Progenitor cell of endocrine pancreas (in vitro differentiated cells): ENCODE measurements at regions not wholly inside any gene's neighbourhood (a gene's known extent, or its start where the extent isn't known, plus 50 kb on each side); places are given as distances from the start of the nearest gene placed in this dataset.

Experiments used
- DNase-seq: peaks from one replicate; pipeline ENCODE4 v3.0.0; 2021; ENCODE audit warnings: low spot score; ENCODE audit not compliant: unreplicated experiment
- H3K27ac Mint-ChIP-seq: 2 replicates; pipeline ENCODE4 v1.8.0; 2021; ENCODE audit warnings: mild to moderate bottlenecking, moderate library complexity, mixed read lengths
- H3K27me3 Mint-ChIP-seq: 2 replicates; pipeline ENCODE4 v1.8.0; 2021; ENCODE audit warnings: mixed read lengths
- H3K36me3 Mint-ChIP-seq: 2 replicates; pipeline ENCODE4 v1.8.0; 2022; ENCODE audit warnings: mixed read lengths; ENCODE audit not compliant: insufficient read depth
- H3K4me1 Mint-ChIP-seq: 2 replicates; pipeline ENCODE4 v1.8.0; 2021; ENCODE audit warnings: low read depth, mixed read lengths
- H3K4me3 Mint-ChIP-seq: 2 replicates; pipeline ENCODE4 v1.8.0; 2021; ENCODE audit warnings: low read depth, mild to moderate bottlenecking, moderate library complexity, mixed read lengths
- H3K9me3 Mint-ChIP-seq: 2 replicates; pipeline ENCODE4 v1.8.0; 2021; ENCODE audit warnings: low read depth, mixed read lengths
- CTCF ChIP-seq: fragments of 200-600 bp; sonication (generic); IDR thresholded peaks from one replicate; pipeline ENCODE4 v1.5.0; 2021; ENCODE audit warnings: antibody characterized with exemption, mild to moderate bottlenecking; ENCODE audit not compliant: unreplicated experiment

GRCh38 chrX:46256875-46257274 is 288.3 kb downstream of the ZNF674 start:
- DNase-seq, result no peak
- Mint-ChIP-seq H3K27me3 (no peaks in the 10 kb centered on the region), H3K9me3 (peaks cover 26% of the 10 kb centered on the region), H3K36me3 (no peaks in the 10 kb centered on the region), H3K4me1 (peaks cover 5% of the 10 kb centered on the region), H3K27ac (no peak overlapping the region), H3K4me3 (no peak overlapping the region)
- no peak for TF ChIP-seq CTCF

DNA sequence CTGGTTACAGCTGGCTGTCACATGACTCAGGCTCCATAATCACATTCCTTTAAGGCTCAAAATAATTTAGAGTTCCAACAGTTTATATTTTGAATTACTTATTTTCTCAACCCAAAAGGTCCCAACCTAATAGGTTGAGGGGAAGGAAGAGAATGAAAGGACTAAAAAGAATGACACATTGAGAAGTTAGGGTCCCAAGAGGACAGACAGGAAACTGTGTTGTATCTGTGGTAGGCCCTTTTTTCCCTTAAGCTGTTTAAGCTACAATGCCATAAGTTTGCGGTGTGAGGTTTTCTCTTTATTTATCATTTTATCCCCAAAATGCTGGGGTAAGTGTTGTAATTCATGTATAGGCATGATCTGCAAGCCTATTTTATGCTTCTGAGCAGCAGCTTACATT is 290.2 kb downstream of the ZNF674 start:
- H3K4me1 Mint-ChIP-seq, result peaks cover 5% of the 10 kb centered on the region
- H3K36me3 Mint-ChIP-seq, result no peaks in the 10 kb centered on the region
- no peaks in the 10 kb centered on the region for H3K27me3 Mint-ChIP-seq
- no peak for DNase-seq
- no peak for TF ChIP-seq CTCF
- H3K4me3 Mint-ChIP-seq, result no peak overlapping the region
- H3K27ac Mint-ChIP-seq, result no peak overlapping the region
- H3K9me3 Mint-ChIP-seq, result peaks cover 31% of the 10 kb centered on the region

DNA sequence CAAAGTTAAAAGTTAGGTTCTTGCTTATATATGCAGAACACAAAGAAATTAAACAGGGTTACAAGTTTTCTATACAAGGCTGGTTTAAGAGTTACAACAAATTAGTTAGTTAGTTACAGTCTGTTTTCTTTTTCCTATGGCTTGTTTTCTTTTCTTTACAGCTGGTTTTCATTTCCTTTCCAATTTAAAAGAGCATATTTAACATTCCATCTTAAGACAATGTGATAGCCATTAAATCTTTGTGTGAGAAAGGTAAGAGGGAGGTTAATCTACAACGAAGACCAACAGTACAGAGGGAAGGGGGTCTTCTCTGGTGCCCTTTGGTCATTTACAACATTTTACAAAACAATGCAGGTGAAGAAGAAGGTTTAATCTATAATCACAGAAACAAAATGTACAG is 290.6 kb downstream of the ZNF674 start:
- no peak for TF ChIP-seq CTCF
- H3K36me3 Mint-ChIP-seq, result no peaks in the 10 kb centered on the region
- DNase-seq, result no peak
- peaks cover 31% of the 10 kb centered on the region for H3K9me3 Mint-ChIP-seq
- no peaks in the 10 kb centered on the region for H3K27me3 Mint-ChIP-seq
- H3K4me3 Mint-ChIP-seq, result no peak overlapping the region
- H3K27ac Mint-ChIP-seq, result no peak overlapping the region
- peaks cover 5% of the 10 kb centered on the region for H3K4me1 Mint-ChIP-seq

GRCh38 chrX:46251755-46252154 is 293.5 kb downstream of the ZNF674 start:
- no peak overlapping the region for H3K27ac Mint-ChIP-seq
- H3K4me3 Mint-ChIP-seq, result no peak overlapping the region
- no peak for DNase-seq
- peaks cover 5% of the 10 kb centered on the region for H3K4me1 Mint-ChIP-seq
- peaks cover 32% of the 10 kb centered on the region for H3K9me3 Mint-ChIP-seq
- H3K36me3 Mint-ChIP-seq, result no peaks in the 10 kb centered on the region
- TF ChIP-seq CTCF, result no peak
- no peaks in the 10 kb centered on the region for H3K27me3 Mint-ChIP-seq

GRCh38 chrX:46250151-46250550 is 295.1 kb downstream of the ZNF674 start:
- peaks cover 5% of the 10 kb centered on the region for H3K4me1 Mint-ChIP-seq
- no peak overlapping the region for H3K27ac Mint-ChIP-seq
- H3K27me3 Mint-ChIP-seq, result no peaks in the 10 kb centered on the region
- TF ChIP-seq CTCF, result no peak
- H3K9me3 Mint-ChIP-seq, result peaks cover 30% of the 10 kb centered on the region
- H3K4me3 Mint-ChIP-seq, result no peak overlapping the region
- H3K36me3 Mint-ChIP-seq, result no peaks in the 10 kb centered on the region
- no peak for DNase-seq

DNA sequence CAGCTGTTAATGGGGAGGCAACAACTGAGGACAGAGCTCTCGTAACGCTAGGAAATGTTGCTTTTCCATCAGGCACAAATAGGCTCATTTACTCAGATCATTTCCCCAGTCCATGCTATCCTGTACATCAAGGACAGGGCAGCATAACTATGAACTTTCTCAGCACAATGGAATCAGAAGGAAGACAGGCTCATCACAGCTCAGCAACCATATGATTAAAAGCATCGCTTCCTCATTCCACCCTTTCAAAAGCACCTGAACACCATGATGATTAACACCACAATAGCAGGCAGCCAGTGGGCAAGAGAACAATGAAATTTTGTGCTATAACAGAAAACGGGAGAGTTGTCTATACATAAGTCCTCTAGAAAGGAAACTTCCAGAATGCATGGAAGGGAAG is 297.8 kb downstream of the ZNF674 start:
- Mint-ChIP-seq H3K36me3 (no peaks in the 10 kb centered on the region), H3K27me3 (no peaks in the 10 kb centered on the region), H3K9me3 (peaks cover 42% of the 10 kb centered on the region), H3K4me1 (no peaks in the 10 kb centered on the region), H3K27ac (no peak overlapping the region), H3K4me3 (no peak overlapping the region)
- TF ChIP-seq CTCF, result no peak
- DNase-seq, result no peak
